ENCODE measurements at regions not wholly inside any gene's neighbourhood (a gene's known extent, or its start where the extent isn't known, plus 50 kb on each side); places are given as distances from the start of the nearest gene placed in this dataset.

GRCh38 chr4:96602661-96603060 is 762.8 kb downstream of the PDHA2 start:
- TF ChIP-seq CTCF (IDR thresholded peaks at IDR 0.05; ENCODE audit: low read depth, low read length, poor library complexity, severe bottlenecking) (no peak), EZH2phosphoT487 (IDR thresholded peaks at IDR 0.05; ENCODE audit: borderline replicate concordance, low read length) (no peak)

Measured in DOHH2 (cell line).